Omental fat pad (tissue), 3 donors: ENCODE measurements at regions not wholly inside any gene's neighbourhood (a gene's known extent, or its start where the extent isn't known, plus 50 kb on each side); places are given as distances from the start of the nearest gene placed in this dataset.

Source experiments
- ATAC-seq: fragments of 150-250 bp; one replicate; pipeline ENCODE4 v1.9.1; 2016; ENCODE audit warnings: mild to moderate bottlenecking, moderate library complexity; ENCODE audit not compliant: low FRiP score
- DNase-seq: peaks from one replicate; pipeline ENCODE4 v3.0.0-alpha.2; 2019; ENCODE audit warnings: low spot score
- TF ChIP-seq, protein P1 (sequence below), 3 donors: fragments of 450-650 bp; IDR thresholded peaks; one replicate each; pipeline ENCODE4 v1.5.1; 2016 to 2017; ENCODE audit warnings: antibody characterized with exemption in 3 of 3, mild to moderate bottlenecking in 3 of 3, moderate library complexity in 2 of 3

DNA sequence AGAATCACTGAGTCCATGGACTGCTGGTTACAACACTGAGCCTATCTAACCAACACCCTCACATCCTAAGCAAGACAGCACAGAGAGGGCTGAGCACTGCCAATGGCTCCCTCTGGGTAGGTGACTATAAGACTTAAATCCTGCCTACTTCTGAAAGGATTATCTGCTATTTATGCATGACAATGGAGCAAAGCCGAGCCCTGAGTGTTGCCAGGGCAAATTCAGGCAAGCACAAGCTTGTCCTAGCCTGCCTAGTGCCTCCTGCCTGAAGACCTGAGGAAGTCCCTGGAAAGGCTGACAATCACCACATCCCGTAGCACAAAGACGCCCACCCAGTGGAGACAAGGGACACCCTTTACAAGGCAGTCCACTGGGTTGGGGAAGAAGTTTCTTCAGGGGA lies 129.7 kb downstream of the OSR1 start:
- TF ChIP-seq, protein P1, sequence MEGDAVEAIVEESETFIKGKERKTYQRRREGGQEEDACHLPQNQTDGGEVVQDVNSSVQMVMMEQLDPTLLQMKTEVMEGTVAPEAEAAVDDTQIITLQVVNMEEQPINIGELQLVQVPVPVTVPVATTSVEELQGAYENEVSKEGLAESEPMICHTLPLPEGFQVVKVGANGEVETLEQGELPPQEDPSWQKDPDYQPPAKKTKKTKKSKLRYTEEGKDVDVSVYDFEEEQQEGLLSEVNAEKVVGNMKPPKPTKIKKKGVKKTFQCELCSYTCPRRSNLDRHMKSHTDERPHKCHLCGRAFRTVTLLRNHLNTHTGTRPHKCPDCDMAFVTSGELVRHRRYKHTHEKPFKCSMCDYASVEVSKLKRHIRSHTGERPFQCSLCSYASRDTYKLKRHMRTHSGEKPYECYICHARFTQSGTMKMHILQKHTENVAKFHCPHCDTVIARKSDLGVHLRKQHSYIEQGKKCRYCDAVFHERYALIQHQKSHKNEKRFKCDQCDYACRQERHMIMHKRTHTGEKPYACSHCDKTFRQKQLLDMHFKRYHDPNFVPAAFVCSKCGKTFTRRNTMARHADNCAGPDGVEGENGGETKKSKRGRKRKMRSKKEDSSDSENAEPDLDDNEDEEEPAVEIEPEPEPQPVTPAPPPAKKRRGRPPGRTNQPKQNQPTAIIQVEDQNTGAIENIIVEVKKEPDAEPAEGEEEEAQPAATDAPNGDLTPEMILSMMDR (IDR thresholded peaks at IDR 0.05): no peak
- no peak for ATAC-seq
- no peak for DNase-seq

- DNase-seq (no peak), ATAC-seq (no peak)
- TF ChIP-seq, protein P1 (IDR thresholded peaks at IDR 0.05): no peak
Measured at GRCh38 chr2:19228181-19228593, 130.2 kb downstream of the OSR1 start.

GRCh38 chr2:19226871-19227270 lies 131.6 kb downstream of the OSR1 start:
- TF ChIP-seq, protein P1 (IDR thresholded peaks at IDR 0.05): no peak
- ATAC-seq (no peak), DNase-seq (no peak)

DNA sequence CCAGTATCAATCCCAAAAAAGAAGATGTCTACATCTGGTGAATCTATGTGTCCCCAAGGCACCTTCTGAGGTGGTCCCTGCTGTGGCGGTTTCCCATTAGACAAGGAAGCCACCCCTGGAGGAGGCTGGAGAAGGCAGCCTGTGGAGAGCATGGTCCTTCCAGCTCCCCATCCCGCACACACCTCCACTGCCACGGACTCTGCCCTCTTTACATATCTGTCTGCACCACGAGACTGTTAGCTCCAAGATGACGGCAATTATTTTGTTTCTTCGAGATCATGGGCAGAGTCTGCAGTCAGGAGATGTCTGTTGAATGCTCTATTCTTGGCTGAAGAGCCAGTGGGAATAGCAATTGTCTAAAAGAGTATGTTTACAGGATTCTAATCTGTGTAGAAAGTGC lies 132.0 kb downstream of the OSR1 start:
- TF ChIP-seq, protein P1 (IDR thresholded peaks at IDR 0.05): no peak
- DNase-seq (no peak), ATAC-seq (no peak)

DNA sequence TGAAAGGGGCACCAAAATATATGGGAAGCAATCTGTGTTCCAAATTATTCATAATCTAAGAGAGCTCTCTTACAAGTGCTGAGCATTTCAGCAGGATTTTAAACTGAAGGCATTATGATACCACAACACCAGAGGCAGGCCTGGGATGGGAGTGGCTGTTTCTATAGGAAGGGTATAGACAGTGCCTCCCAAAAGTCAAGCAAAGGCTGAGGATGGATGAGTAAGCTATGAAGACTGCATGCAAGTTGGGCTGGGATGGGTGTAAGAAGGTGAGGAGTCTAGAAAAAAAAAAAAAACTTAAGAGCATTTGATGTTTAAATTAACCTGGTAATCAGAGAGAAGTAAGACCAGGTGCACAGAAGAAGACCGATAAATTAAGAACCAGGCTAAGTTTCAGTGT lies 132.5 kb downstream of the OSR1 start:
- no peak for ATAC-seq

GRCh38 chr2:19225126-19225525 lies 133.3 kb downstream of the OSR1 start:
- DNase-seq (no peak), ATAC-seq (no peak)
- TF ChIP-seq, protein P1 (IDR thresholded peaks at IDR 0.05): no peak

More for the DNA sequence above, 132.5 kb downstream of the OSR1 start:
- TF ChIP-seq, protein P1 (IDR thresholded peaks at IDR 0.05): no peak
- no peak for DNase-seq

- DNase-seq: no peak
- TF ChIP-seq, protein P1 (IDR thresholded peaks at IDR 0.05): no peak
- no peak for ATAC-seq
Measured at GRCh38 chr2:19224486-19224885, 133.9 kb downstream of the OSR1 start.
